Midbrain (tissue), 1 donor: ENCODE measurements at regions not wholly inside any gene's neighbourhood (a gene's known extent, or its start where the extent isn't known, plus 50 kb on each side); places are given as distances from the start of the nearest gene placed in this dataset.
A peak's percentile ranks its signal among the peaks of the same experiment; 100 is the strongest.

Experiments used
- DNase-seq: peaks from one replicate; lab custom pipeline; 2025; lab: John Stamatoyannopoulos, UW

DNA sequence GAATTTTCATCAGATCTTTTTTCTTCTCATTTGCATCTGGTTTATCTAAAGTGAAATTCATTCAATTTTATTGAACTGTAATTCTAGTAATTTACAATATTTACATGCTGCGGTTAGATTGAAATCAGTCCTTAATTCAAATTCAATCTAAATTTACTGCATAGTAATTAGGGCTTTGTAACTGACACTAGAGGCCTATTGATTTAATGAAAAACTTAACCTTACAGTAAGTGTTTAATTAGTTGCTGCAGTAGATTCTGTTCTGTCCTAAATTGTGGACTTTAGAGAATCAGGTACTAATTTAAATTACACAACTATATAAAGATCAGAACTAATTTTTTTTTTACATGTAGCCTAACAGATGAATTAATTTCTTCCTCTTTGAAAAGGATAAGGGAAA, 758.8 kb upstream of the TENM3 start:
- no peak for DNase-seq

GRCh38 chr4:181488926-181489325, 754.3 kb upstream of the TENM3 start:
- peak; percentile 36 for DNase-seq

GRCh38 chr4:181498148-181498547, 745.1 kb upstream of the TENM3 start:
- DNase-seq = no peak

- DNase-seq = no peak
These were observed 740.6 kb upstream of the TENM3 start for GRCh38 chr4:181502611-181503010.

GRCh38 chr4:181503687-181504390, 739.4 kb upstream of the TENM3 start:
- DNase-seq = no peak

DNA sequence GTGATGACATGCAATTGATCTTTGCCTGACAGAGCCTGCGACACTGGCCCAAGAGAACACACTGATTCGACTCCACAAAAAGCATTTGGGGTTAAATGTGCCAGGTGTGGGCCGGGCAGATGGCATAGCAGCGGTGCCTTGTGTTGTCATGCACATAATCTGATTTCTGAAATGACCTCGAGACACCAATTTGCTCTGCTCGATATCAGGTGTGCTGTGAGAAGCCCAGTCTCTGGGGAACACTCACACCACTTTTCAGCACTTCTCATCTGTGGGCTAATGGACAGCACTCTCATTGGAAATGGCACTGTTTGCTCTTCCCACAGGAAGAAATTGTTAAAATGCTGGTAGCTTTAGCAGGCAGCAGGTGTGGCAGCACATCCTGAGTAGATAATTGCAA, 738.3 kb upstream of the TENM3 start:
- DNase-seq = no peak

GRCh38 chr4:181507180-181507835, 735.9 kb upstream of the TENM3 start:
- DNase-seq = no peak

DNA sequence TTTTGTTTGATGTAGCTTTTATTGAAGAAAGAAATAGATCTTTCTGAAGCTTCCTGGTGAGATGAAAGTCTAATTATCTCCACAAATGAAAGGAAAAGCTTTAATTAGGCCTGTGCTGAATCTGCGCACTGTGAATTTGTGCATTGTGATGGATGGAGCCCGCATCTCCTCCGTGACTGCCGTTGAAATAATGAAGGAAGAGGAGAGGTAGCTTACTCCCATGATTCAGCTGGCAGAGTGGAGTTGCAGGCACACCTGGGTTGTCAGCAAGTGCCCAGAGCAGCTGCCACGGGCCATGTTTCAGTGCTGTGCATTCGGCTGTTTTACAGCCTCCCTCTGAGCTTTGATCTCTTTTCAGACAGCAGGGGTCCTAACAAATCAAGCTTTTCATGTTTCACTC, 735.3 kb upstream of the TENM3 start:
- DNase-seq = no peak

DNA sequence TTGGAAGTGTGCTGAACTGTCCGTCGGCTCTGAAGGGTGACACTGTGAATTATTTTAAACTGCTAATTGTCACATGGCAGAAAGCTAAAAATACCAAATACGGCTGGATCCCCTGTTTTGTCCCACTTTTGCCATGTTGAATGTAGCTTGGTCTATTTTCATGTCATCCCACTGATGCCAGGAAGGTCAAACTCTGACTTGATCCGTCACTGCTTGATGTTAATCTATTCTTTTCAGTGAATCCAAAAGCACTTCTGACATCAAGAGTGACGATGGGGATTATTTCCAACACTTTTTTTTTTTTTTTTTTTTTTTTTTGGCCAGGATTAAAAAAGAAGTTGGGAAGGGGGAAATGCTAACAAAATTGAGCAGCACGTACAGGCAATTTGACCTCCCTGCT, 734.6 kb upstream of the TENM3 start:
- DNase-seq = no peak

GRCh38 chr4:181509073-181509472, 734.1 kb upstream of the TENM3 start:
- DNase-seq = no peak

DNA sequence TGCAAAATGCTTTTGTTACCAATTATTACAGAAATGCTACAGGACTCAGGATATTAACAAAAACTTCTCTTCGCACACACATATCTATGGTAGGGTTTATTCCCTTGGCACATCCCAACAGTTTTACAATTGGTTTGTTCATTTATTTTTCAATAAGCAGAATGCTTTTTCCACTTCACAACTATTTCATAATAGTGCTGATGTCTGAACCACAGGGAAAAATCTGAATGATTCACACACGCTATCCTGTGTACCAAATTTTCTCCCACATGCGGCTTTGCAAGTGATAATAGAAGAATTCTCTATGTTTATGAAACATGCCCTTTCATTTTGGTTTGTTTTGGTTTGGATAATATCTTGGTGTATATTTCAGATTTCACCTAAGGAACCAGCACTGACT, 725.7 kb upstream of the TENM3 start:
- no peak for DNase-seq

DNA sequence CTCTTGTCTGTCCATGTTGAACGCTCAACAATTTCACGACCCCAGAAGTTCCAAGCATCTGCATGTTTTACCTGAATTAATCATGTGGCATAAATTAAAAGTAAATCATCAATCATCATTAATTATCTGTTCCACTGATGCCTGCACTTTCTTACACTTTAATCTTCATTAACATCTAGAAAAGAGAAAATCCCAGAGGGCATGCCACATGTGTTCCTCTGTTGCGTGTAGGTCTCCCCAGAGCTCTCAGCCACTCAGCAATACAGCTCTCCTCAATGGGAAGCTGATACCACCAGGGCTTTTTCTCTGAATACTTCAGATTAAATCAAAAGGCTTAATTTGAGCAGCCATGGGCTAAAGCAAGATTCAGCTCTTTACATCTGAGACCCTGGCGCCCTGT, 722.4 kb upstream of the TENM3 start:
- no peak for DNase-seq

DNA sequence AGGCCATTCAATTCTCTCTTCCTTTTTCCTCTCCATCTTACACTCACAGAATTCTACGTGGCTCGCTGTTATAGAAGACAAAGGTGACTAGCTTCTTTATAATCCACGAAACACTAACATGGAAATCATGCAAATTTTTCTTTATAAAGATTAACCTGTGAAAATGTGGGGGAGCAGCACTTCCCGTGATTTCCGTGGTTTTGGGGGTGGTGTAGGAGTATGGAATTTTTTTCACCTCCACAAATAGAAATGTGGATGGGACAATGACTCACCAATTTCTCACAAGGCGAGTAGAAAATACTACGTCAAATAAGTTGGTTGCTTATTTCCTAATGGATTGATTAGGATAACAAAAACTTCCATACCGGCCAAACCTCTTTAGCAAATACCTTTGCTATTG, 719.2 kb upstream of the TENM3 start:
- no peak for DNase-seq

DNA sequence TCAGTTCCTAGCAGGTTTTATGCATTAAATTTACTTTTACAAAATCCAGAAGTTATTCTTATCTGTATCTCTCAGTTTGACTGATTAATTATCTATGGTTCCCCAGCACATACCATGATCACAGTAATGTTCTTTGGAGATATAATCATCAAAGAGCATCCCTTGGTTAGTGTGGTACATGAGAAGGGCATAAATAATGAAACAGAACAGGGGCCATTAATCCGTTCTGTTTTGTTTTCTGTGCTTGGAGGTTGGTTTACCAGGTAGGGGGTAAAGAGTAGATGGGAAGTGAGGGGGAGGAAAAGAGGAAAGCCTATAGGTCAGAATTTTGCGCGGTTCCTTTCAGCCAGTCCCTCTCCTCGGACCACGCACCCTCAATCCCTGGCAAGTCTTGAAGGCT, 718.7 kb upstream of the TENM3 start:
- DNase-seq = no peak

DNA sequence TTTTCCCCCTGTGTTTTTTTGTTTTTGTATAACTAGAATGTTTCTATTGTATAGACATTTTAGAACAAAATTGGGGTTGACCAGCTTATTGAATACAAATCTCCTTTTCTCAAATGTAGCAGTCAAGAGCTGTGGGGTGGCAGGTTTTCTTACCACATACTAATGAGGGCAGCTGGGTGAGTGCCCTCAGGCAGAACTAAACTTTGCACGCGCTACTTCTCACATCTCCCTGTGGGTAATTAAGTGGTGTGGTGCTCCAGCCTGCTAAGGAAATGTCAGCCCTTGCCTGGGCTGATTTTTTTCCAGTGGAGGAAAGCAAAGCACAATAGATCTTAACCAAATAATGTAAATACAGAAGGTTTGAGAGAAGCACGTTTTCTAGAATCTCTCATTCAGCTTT, 717.6 kb upstream of the TENM3 start:
- no peak for DNase-seq

- peak; percentile 73 for DNase-seq
These were observed 714.5 kb upstream of the TENM3 start for GRCh38 chr4:181528570-181529184.

DNA sequence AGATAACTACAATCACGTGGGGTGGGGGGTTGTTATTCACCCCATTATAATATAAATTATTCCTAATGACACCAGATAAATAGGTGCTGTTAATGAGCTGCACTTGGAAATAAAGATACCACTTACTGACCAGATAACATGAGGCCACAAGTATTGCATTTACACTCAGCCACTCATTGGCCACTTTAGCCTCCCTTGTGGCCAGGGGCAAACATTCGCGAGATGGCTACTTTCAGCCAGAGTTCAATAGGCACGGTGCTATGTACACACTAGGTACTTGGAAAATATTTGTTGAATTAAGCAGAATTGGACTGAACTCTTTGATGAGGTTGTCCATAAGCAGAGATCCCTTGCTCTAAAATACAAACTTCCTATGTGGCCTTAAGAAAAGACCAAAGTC, 713.7 kb upstream of the TENM3 start:
- no peak for DNase-seq

- DNase-seq = no peak
These were observed 706.9 kb upstream of the TENM3 start for GRCh38 chr4:181536196-181536746.

DNA sequence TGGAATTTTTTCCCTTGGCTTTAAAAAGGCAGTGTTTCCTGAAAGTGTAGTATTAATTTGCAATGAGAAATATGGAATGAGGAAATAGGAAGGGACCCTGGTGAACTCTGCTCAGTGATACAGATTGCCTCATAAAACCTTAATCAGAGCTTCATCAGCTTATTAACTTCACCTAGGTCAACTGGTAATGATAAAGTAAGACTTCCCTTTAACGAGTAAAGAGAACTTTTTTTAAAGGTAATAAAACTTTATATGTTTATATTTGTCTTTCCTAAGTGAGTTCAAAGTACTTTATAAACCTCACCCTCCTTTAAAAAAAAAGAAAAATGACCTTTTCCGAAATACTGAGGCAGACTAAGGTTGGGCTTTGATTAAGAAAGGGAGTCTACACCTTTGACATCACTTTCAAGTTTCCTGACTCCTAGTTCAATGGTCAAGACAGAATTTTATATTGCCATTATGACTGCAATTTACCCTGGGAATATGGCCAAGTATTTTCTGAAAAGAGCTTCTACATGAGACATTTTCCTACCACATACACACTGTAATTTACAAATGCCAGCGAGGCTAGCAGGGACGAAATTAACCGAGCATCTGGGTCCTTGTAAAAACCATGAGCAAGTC, 706.3 kb upstream of the TENM3 start:
- DNase-seq = no peak

- no peak for DNase-seq
These were observed 704.8 kb upstream of the TENM3 start for GRCh38 chr4:181538431-181538830.

DNA sequence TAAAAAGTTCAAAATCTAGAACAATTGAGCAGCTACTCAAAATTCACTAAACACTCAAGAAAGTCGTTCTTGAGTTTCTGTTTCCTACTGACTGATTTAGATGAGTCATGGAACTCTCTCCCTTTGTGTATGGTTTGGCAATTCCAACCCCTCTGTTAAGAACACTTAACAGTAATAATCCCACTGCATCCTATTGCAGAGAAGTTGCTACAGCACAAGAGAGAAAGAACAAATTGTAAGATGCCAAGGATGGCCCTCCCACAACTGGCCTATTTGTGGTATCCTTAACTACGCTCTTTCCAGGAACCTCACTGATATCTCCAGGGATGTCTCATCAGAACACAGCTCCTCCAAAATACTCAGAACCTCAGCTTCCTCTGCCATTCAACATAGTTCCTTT, 701.8 kb upstream of the TENM3 start:
- no peak for DNase-seq

DNA sequence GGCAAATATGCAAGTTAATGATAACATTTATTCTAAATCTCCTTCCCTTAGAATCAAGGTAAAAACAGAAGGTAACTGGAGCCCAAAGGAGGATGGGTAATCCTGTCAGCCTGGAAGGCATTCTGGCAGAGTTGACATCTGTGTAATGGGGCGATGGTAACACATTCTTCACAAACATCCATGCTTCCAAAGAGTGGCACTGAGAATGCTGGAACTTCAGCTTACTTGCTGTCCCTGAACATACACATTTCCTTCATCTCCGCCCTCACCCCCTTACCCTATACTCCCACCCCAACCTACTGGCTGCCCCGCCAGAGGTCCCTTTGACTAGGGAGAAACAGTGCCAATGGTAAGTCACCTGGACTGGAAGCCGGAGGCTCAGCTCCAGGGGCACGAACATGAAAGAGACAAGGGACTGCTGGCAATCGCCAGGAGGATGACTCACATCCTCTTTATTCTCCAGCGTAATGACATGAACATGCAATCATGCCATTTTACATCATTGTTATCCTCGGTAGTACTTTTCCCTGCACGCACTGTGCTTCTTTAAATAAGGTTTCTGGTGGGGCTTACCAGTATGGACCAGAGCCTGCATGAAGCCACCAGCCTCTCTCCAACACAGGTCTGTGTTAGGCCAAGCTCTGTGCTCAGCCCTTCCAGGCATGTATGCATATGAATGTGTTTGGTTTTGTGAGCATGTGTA, 694.2 kb upstream of the TENM3 start:
- DNase-seq = no peak
